ENCODE measurements at regions not wholly inside any gene's neighbourhood (a gene's known extent, or its start where the extent isn't known, plus 50 kb on each side); places are given as distances from the start of the nearest gene placed in this dataset.

DNA sequence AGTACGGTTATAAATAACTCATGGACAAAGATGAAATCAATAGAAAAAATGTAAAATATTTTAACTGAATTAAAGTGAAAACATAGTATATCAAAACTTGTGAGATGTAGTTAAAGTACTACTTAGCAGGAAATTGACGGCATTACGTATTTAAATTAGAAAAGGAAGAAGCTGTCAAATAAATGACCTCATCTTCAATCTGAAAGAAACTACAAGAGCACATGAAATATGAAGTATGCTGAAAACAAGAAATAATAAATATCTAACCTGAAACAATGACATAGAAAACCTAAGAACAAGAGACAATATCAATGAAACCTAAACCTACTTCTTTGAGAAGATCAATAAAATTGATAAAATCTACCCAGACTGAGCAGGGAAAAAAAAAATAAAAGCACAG, 122.2 kb upstream of the PDE4B start:
- Histone ChIP-seq H3K4me1 (ENCODE audit: low read depth, poor library complexity, severe bottlenecking) (no peaks in the 10 kb centered on the region), H3K27ac (no peak overlapping the region), H3K36me3 (ENCODE audit: insufficient read depth) (no peaks in the 10 kb centered on the region)

DNA sequence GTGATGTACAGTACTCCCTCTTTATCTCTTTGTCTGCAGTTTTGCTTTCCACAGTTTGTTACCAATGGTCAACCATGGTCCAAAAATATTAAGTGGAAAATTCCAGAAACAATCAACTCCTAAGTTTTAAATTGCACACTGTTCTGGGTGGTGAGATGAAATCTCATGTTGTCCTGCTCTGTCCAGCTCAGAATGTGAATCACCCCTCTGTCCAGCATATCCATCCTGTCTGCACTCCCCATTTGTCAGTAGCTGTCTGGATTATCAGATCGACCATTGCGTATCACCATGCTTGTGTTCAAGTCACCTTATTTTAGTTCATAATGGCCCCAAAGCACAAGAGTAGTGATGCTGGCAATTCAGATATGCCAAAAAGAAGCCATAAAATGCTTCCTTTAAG, 118.2 kb upstream of the PDE4B start:
- Histone ChIP-seq H2AFZ (ENCODE audit: low read depth) (no peak overlapping the region), H3K4me1 (ENCODE audit: low read depth, poor library complexity, severe bottlenecking) (no peaks in the 10 kb centered on the region), H4K20me1 (ENCODE audit: insufficient read depth) (no peaks in the 10 kb centered on the region), H3K79me2 (ENCODE audit: insufficient read depth, low read depth) (no peaks in the 10 kb centered on the region), H3K27me3 (ENCODE audit: insufficient read depth, low read depth) (no peaks in the 10 kb centered on the region), H3K4me3 (IDR thresholded peaks at IDR 0.05; ENCODE audit: insufficient read depth, low read depth, low read length) (no peak overlapping the region), H3K9ac (no peak overlapping the region), H3K27ac (no peak overlapping the region), H3K36me3 (ENCODE audit: insufficient read depth) (no peaks in the 10 kb centered on the region), H3K4me2 (no peak overlapping the region)
- TF ChIP-seq, protein P1, sequence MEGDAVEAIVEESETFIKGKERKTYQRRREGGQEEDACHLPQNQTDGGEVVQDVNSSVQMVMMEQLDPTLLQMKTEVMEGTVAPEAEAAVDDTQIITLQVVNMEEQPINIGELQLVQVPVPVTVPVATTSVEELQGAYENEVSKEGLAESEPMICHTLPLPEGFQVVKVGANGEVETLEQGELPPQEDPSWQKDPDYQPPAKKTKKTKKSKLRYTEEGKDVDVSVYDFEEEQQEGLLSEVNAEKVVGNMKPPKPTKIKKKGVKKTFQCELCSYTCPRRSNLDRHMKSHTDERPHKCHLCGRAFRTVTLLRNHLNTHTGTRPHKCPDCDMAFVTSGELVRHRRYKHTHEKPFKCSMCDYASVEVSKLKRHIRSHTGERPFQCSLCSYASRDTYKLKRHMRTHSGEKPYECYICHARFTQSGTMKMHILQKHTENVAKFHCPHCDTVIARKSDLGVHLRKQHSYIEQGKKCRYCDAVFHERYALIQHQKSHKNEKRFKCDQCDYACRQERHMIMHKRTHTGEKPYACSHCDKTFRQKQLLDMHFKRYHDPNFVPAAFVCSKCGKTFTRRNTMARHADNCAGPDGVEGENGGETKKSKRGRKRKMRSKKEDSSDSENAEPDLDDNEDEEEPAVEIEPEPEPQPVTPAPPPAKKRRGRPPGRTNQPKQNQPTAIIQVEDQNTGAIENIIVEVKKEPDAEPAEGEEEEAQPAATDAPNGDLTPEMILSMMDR (conservative IDR thresholded peaks at IDR 0.05; ENCODE audit: low read depth, low read length), result no peak

More for the DNA sequence above, 122.2 kb upstream of the PDE4B start:
- Histone ChIP-seq H3K4me2 (no peak overlapping the region), H2AFZ (ENCODE audit: low read depth) (no peak overlapping the region), H3K79me2 (ENCODE audit: insufficient read depth, low read depth) (no peaks in the 10 kb centered on the region), H3K9ac (no peak overlapping the region), H3K4me3 (IDR thresholded peaks at IDR 0.05; ENCODE audit: insufficient read depth, low read depth, low read length) (no peak overlapping the region), H4K20me1 (ENCODE audit: insufficient read depth) (no peaks in the 10 kb centered on the region), H3K27me3 (ENCODE audit: insufficient read depth, low read depth) (no peaks in the 10 kb centered on the region)
- TF ChIP-seq, protein P1 (conservative IDR thresholded peaks at IDR 0.05; ENCODE audit: low read depth, low read length), result no peak

DNA sequence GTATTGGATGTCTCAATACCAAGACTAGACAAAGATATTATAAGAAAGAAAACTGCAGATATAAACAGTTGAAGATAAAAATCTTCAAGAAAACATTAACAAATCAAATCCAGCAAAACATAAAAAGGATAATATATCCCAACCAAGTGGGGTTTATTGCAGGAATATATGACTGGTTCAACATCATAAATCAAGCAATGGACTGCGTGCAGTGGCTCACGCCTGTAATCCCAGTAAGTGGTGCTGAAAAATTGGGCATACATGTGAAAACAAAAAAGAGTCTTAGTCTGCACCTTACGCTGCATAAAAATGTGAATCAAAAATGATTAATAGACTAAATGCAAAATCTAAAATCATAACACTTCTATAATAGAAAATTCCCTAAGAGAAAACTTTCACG, 112.9 kb upstream of the PDE4B start:
- no peaks in the 10 kb centered on the region for H3K79me2 ChIP-seq (ENCODE audit: insufficient read depth, low read depth)
- H3K27me3 ChIP-seq (ENCODE audit: insufficient read depth, low read depth), result no peaks in the 10 kb centered on the region
- H3K4me1 ChIP-seq (ENCODE audit: low read depth, poor library complexity, severe bottlenecking), result no peaks in the 10 kb centered on the region
- no peak overlapping the region for H3K9ac ChIP-seq
- no peak overlapping the region for H3K4me3 ChIP-seq (IDR thresholded peaks at IDR 0.05; ENCODE audit: insufficient read depth, low read depth, low read length)
- no peaks in the 10 kb centered on the region for H4K20me1 ChIP-seq (ENCODE audit: insufficient read depth)
- no peak overlapping the region for H2AFZ ChIP-seq (ENCODE audit: low read depth)
- no peak overlapping the region for H3K4me2 ChIP-seq
- H3K27ac ChIP-seq, result no peak overlapping the region
- no peaks in the 10 kb centered on the region for H3K36me3 ChIP-seq (ENCODE audit: insufficient read depth)
- TF ChIP-seq, protein P1 (conservative IDR thresholded peaks at IDR 0.05; ENCODE audit: low read depth, low read length), result no peak

DNA sequence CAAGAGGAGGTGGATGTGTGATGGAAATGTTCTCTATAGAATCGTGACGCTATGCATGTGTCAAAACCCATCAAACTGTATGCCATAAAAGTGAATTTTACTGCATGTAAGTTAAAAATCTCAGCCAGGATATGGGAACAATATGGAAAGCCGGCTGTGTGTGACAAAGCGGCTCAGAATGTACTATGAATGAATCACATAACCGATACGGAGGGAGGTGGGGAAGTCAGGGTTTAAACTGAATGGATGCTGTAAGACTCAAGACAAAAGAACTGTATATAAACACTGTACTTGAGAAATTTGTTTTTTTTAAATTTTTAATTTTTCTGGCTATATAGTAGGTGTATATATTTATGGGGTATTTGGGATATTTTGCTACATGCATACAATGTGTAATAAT, 111.6 kb upstream of the PDE4B start:
- TF ChIP-seq, protein P1 (conservative IDR thresholded peaks at IDR 0.05; ENCODE audit: low read depth, low read length), result no peak
- Histone ChIP-seq H3K4me3 (IDR thresholded peaks at IDR 0.05; ENCODE audit: insufficient read depth, low read depth, low read length) (no peak overlapping the region), H3K27me3 (ENCODE audit: insufficient read depth, low read depth) (no peaks in the 10 kb centered on the region), H3K9ac (no peak overlapping the region), H4K20me1 (ENCODE audit: insufficient read depth) (no peaks in the 10 kb centered on the region), H2AFZ (ENCODE audit: low read depth) (no peak overlapping the region), H3K79me2 (ENCODE audit: insufficient read depth, low read depth) (no peaks in the 10 kb centered on the region), H3K4me1 (ENCODE audit: low read depth, poor library complexity, severe bottlenecking) (no peaks in the 10 kb centered on the region), H3K27ac (no peak overlapping the region), H3K4me2 (no peak overlapping the region), H3K36me3 (ENCODE audit: insufficient read depth) (no peaks in the 10 kb centered on the region)
